A549 (cell line): ENCODE measurements at regions not wholly inside any gene's neighbourhood (a gene's known extent, or its start where the extent isn't known, plus 50 kb on each side); places are given as distances from the start of the nearest gene placed in this dataset.

Experiments used
- ATAC-seq, 2 experiments: fragments of 200-7000 bp in 1 of 2; fragments of >200 bp in 1 of 2; cut with Nextera tagmentation in 1 of 2; cut with Tn5 transposase in 1 of 2; 3 replicates each; pipeline versions ENCODE4 v1.8.0 to v1.9.1; 2018 to 2020; ENCODE audit warnings: mild to moderate bottlenecking in 1 of 2, moderate library complexity in 1 of 2
- CTCF ChIA-PET: fragments of 300-600 bp; sonication (Branson Sonifier 250); formaldehyde crosslinking; extraction: SDS; loops from one replicate; lab custom pipeline; 2021; ENCODE audit warnings: antibody characterized with exemption, inconsistent platforms; lab: Yijun Ruan, JAX
- POLR2A ChIA-PET: fragments of 350-600 bp; formaldehyde crosslinking; extraction: SDS; loops from one replicate; lab custom pipeline; 2021; ENCODE audit warnings: antibody characterized with exemption, inconsistent platforms; lab: Yijun Ruan, JAX
- DNase-seq, 2 experiments: peaks; one replicate each; pipeline versions ENCODE4 v3.0.0 to v3.0.0-alpha.2; 2011 to 2016; ENCODE audit warnings: low read depth in 1 of 2, low spot score in 1 of 2
- FAIRE-seq: peaks from 2 replicates; lab custom pipeline; 2011; peaks lifted over from hg19 to GRCh38; lab: Jason Lieb, UNC
- H3K27ac ChIP-seq, 2 experiments: fragments of >200 bp; sonication (Bioruptor Twin); formaldehyde crosslinking; 3 replicates each; pipeline ENCODE4 v1.5.1; 2016 to 2017
- H3K4me1 ChIP-seq: fragments of >200 bp; sonication (Bioruptor Twin); formaldehyde crosslinking; 3 replicates; pipeline ENCODE4 v1.6.1; 2016
- H3K4me2 ChIP-seq: fragments of >200 bp; sonication (Bioruptor Twin); formaldehyde crosslinking; 3 replicates; pipeline ENCODE4 v1.6.1; 2016
- H3K4me3 ChIP-seq: fragments of >200 bp; sonication (Bioruptor Twin); formaldehyde crosslinking; 3 replicates; pipeline ENCODE4 v1.5.1; 2016
- H3K9me3 ChIP-seq: fragments of >200 bp; sonication (Bioruptor Twin); formaldehyde crosslinking; 3 replicates; pipeline ENCODE4 v1.6.1; 2016
- ATOH8 ChIP-seq: fragments of 250-450 bp; sonication (Bioruptor Pico); IDR thresholded peaks from 2 replicates; pipeline ENCODE4 v1.5.0; 2020; ENCODE audit warnings: low read depth, mild to moderate bottlenecking, moderate library complexity
- BCL3 ChIP-seq: fragments of >200 bp; sonication (Bioruptor Twin); formaldehyde crosslinking; IDR thresholded peaks from 3 replicates; pipeline ENCODE4 v1.6.1; 2016
- CHD2 ChIP-seq: fragments of 150-350 bp; IDR thresholded peaks from 2 replicates; pipeline ENCODE4 v1.6.1; 2014; ENCODE audit warnings: low read length; ENCODE audit not compliant: partially characterized antibody
- CTCF ChIP-seq: fragments of >200 bp; sonication (Bioruptor Twin); formaldehyde crosslinking; IDR thresholded peaks from 3 replicates; pipeline ENCODE4 v1.5.1; 2016
- EHF ChIP-seq: fragments of 250-450 bp; sonication (Bioruptor Pico); IDR thresholded peaks from 2 replicates; pipeline ENCODE4 v1.5.0; 2020; ENCODE audit warnings: mild to moderate bottlenecking
- EHMT2 ChIP-seq: fragments of 200-600 bp; sonication (generic); IDR thresholded peaks from 2 replicates; pipeline ENCODE4 v1.6.1; 2016; ENCODE audit warnings: antibody characterized with exemption, low read depth, mild to moderate bottlenecking, moderate library complexity
- ELK1 ChIP-seq: fragments of 150-350 bp; IDR thresholded peaks from 2 replicates; pipeline ENCODE4 v1.6.1; 2014; ENCODE audit warnings: low read depth, mild to moderate bottlenecking, low read length
- HDAC2 ChIP-seq: fragments of 200-600 bp; sonication (generic); IDR thresholded peaks from 2 replicates; pipeline ENCODE4 v1.6.1; 2016
- HMGXB4 ChIP-seq: fragments of 250-450 bp; sonication (Bioruptor Pico); IDR thresholded peaks from 2 replicates; pipeline ENCODE4 v1.5.0; 2021; ENCODE audit warnings: mild to moderate bottlenecking, moderate library complexity, borderline replicate concordance
- HOXA7 ChIP-seq: fragments of 250-450 bp; sonication (Bioruptor Pico); IDR thresholded peaks from 2 replicates; pipeline ENCODE4 v1.5.0; 2020; ENCODE audit warnings: mild to moderate bottlenecking, moderate library complexity
- HOXB13 ChIP-seq: fragments of 250-450 bp; sonication (Bioruptor Pico); IDR thresholded peaks from 2 replicates; pipeline ENCODE4 v1.5.0; 2020; ENCODE audit warnings: low read depth, mild to moderate bottlenecking, moderate library complexity
- HOXB5 ChIP-seq: fragments of 250-450 bp; sonication (Bioruptor Pico); IDR thresholded peaks from 2 replicates; pipeline ENCODE4 v1.5.0; 2020; ENCODE audit warnings: mild to moderate bottlenecking, moderate library complexity
- MAFK ChIP-seq: fragments of 450-650 bp; IDR thresholded peaks from 2 replicates; pipeline ENCODE4 v1.6.1; 2014; ENCODE audit not compliant: partially characterized antibody
- MAX ChIP-seq: IDR thresholded peaks from 2 replicates; pipeline ENCODE4 v1.6.1; 2012
- MYC ChIP-seq: IDR thresholded peaks from 2 replicates; pipeline ENCODE4 v1.6.1; 2012; ENCODE audit warnings: mild to moderate bottlenecking, inconsistent platforms, low read length, improper control_type of control experiment, borderline replicate concordance
- PBX3 ChIP-seq: IDR thresholded peaks from 2 replicates; pipeline ENCODE4 v1.6.1; 2012
- POLR2A ChIP-seq: IDR thresholded peaks from 2 replicates; pipeline ENCODE4 v1.6.1; 2012; ENCODE audit warnings: mild to moderate bottlenecking, low read length
- RFX5 ChIP-seq: fragments of 450-650 bp; IDR thresholded peaks from 2 replicates; pipeline ENCODE4 v1.7.1; 2014; ENCODE audit warnings: antibody characterized with exemption, mild to moderate bottlenecking, moderate library complexity
- RNF2 ChIP-seq: fragments of 200-600 bp; sonication (generic); IDR thresholded peaks from 2 replicates; pipeline ENCODE4 v1.6.1; 2016; ENCODE audit warnings: low read depth, mild to moderate bottlenecking, antibody characterized with exemption, moderate library complexity, borderline replicate concordance
- WGBS: methylation state at CpG from one replicate; pipeline ENCODE4 v1.1.6; 2017; ENCODE audit errors: missing lambda C conversion rate; 5-methylcytosine and 5-hydroxymethylcytosine counted together

- no peak overlapping the region for H3K4me3 ChIP-seq
- H3K9me3 ChIP-seq, result no peaks in the 10 kb centered on the region
- no peak overlapping the region for H3K4me2 ChIP-seq
- POLR2A ChIA-PET, result no interaction called here
- H3K27ac ChIP-seq, result no peak overlapping the region
- CTCF ChIA-PET, result no interaction called here
- no peak for DNase-seq
- no peak for ATAC-seq
- no peaks in the 10 kb centered on the region for H3K4me1 ChIP-seq
- FAIRE-seq, result no peak
- no peak for TF ChIP-seq EHF
- TF ChIP-seq BCL3, result no peak
- TF ChIP-seq CTCF, result no peak
- TF ChIP-seq EHMT2, result no peak
- TF ChIP-seq, all 56 proteins: peak for 0
- 43% methylated on average over 9 of the region's 9 CpGs for WGBS
Observed at GRCh38 chr21:41560661-41561158, 52.8 kb upstream of the TMPRSS2 start.

GRCh38 chr21:41559658-41560631 lies 52.0 kb upstream of the TMPRSS2 start:
- DNase-seq, result no peak
- Histone ChIP-seq H3K4me1 (no peaks in the 10 kb centered on the region), H3K4me3 (no peak overlapping the region), H3K9me3 (no peaks in the 10 kb centered on the region), H3K4me2 (no peak overlapping the region), H3K27ac (no peak overlapping the region)
- no peak for TF ChIP-seq HMGXB4 (CRISPR knock-in tag)
- TF ChIP-seq ELK1, result no peak
- TF ChIP-seq HDAC2, result no peak
- no peak for TF ChIP-seq EHMT2
- TF ChIP-seq HOXA7 (CRISPR knock-in tag), result no peak
- no peak for TF ChIP-seq MAFK
- TF ChIP-seq HOXB13 (CRISPR knock-in tag), result no peak
- TF ChIP-seq POLR2A, result no peak
- no peak for TF ChIP-seq PBX3
- TF ChIP-seq CHD2, result no peak
- TF ChIP-seq ATOH8 (CRISPR knock-in tag), result no peak
- no peak for TF ChIP-seq MYC
- TF ChIP-seq HOXB5 (CRISPR knock-in tag), result no peak
- no peak for TF ChIP-seq RNF2
- no peak for TF ChIP-seq RFX5
- no peak for TF ChIP-seq MAX
- FAIRE-seq, result no peak
- ChIA-PET POLR2A (no interaction called here), CTCF (no interaction called here)
- no peak for ATAC-seq
- whole genome bisulfite sequencing, result 49% methylated on average over 15 of the region's 15 CpGs
